ENCODE measurements at regions not wholly inside any gene's neighbourhood (a gene's known extent, or its start where the extent isn't known, plus 50 kb on each side); places are given as distances from the start of the nearest gene placed in this dataset.
A peak's percentile ranks its signal among the peaks of the same experiment; 100 is the strongest.
"Not testable (repeated sequence)": the region's sequence is repeated elsewhere in the genome, so short reads cannot be mapped to it uniquely, and the experiment has no call there.

GRCh38 chr4:108453366-108453765, 167.0 kb upstream of the RPL34 start:
- no peak for DNase-seq

DNA sequence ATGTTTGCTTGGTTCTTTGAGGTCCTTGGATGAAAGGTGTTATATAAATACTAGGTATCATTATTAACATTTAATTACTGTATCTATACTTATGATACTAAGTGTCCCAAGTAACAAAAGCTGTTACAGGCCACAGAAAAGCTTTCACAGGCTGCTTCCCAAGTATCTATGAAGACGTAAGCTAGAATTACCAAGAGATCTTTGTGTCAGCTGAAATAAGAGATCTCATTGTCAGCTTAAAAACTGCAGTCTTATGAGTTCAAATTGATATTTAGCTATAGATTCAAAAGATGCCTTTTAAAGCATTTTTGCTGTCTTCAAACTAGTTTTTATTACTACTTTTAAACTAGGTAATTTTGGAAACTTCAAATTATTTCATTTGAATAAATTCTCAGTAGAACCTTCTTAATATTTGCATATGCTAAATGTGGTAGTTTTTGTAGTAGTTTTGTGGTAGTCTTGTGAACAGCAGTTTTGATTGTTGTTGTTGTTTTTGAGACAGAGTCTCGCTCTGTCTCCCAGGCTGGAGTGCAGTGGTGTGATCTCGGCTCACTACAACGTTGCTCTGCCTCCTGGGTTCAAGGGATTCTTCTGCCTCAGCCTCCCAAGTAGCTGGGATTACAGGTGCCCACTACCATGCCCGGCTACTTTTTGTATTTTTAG, 170.0 kb upstream of the RPL34 start:
- DNase-seq = no peak

GRCh38 chr4:108449129-108449528, 171.2 kb upstream of the RPL34 start:
- DNase-seq = no peak

- DNase-seq = no peak
Measured at GRCh38 chr4:108446556-108446955, 173.8 kb upstream of the RPL34 start.

DNA sequence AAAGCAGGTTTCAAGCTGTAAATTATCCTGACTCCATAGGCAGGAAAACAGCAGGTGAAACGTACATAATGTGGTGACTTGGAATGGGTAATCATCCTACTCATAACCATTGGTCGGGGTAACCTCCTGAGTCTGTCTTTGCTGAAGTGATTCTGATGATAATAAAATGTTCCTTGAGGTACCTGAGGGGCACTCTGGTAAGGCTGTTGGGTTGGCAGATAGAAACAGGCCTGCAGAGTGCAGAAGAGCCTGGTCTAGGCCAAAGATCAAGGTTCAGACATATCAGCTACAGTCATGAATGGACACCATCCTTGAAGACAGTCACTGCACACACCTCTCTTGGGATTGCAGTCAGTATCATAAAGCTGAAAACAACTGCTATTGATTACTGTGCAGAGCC, 174.7 kb upstream of the RPL34 start:
- no peak for DNase-seq

DNA sequence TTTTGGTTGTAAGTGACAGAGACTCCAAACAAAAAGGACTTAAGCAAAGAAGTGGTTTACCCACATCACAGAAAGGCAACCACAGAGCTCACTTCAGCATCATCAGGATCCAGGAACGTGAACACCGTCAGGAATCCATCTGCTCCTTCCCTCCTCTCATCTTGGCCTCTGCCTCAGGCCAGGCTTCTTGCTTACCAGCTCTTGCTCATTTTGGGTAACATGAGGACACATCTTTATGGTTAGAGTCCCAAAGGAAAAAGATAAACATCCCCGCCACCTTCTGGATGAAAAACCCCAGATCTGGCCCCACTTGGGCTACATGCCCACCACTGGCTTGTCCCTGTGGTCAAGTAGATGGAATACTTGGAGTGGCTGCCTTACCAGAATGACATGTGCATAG, 176.8 kb upstream of the RPL34 start:
- no peak for DNase-seq

- DNase-seq = peak; percentile 51
Measured at GRCh38 chr4:108433832-108434231, 186.5 kb upstream of the RPL34 start.

- DNase-seq = not testable (repeated sequence)
Measured at GRCh38 chr4:108433394-108433793, 187.0 kb upstream of the RPL34 start.

- DNase-seq = no peak
Measured at GRCh38 chr4:108432418-108432817, 188.0 kb upstream of the RPL34 start.

DNA sequence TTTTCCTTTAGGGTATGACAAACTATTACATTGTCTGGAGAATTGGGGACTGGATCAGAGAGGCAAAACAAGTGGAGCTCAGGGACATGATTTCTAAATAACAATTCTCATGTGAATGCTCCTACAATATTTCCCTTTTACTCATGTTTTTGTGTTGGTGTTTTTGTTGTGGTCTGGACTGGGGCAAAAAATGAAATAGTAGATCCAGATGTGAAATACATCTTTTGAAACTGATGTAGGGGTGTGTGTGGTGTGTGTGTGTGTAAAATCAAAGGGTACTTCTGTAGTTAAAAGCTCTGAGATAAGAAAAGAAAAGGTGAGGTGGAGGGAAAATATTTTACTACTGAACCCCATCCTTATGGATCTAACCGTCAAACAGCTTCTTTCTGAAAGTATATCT, 188.4 kb upstream of the RPL34 start:
- no peak for DNase-seq

DNA sequence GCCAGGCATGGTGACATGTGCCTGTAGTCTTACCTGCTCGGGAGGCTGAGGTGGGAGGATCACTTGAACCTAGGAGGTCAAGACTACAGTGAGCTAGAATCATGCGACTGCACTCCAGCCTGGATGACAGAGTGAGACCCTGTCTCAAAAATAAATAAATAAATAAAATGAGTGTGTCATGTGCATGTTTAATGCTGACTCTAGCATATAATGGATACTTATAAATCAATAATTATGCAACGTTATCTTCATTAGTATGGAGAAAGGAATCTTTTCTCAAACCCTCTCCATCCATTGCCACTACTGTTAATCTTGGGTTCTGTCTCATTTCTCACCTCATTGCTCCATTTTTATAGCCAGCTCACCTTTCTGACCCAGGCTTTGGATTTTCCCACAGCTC, 189.5 kb upstream of the RPL34 start:
- DNase-seq = no peak

DNA sequence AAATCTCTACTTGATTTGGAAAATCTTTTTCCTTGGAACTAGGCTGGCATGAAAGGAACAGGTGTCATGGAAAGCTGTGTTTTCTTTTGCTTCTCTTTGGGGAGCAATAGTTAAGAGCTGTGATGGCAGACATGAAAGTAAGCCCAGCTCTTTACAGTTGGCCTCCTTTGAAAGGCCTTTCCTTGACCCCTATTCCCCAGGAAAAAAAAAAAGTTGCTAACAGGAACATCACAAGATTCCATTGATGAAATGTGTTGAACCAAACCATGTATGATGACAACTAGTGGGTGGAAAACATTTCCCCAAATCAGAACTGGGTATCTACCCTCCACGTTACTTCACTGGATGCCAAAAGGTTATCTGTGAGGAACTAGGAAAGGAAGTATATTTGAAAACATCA, 190.7 kb upstream of the RPL34 start:
- no peak for DNase-seq

DNA sequence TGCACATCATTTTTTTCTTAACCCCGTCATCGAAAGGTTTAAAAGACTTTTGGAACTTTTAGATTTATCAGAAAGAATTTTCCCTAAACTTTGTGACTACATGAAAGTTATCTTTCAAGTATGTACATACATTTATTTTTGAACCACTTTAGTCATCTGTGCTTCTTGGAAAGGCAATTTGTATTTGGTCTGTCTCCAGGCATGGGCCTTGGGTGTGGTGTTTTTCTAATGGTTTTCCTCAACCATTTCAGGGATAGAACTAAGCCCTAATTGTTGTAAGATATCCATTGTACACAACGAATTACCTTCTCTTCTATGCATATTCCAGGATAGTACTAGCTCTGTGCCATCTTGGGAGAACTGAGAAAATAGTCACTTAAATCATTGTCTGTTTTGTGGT, 191.5 kb upstream of the RPL34 start:
- DNase-seq = no peak

DNA sequence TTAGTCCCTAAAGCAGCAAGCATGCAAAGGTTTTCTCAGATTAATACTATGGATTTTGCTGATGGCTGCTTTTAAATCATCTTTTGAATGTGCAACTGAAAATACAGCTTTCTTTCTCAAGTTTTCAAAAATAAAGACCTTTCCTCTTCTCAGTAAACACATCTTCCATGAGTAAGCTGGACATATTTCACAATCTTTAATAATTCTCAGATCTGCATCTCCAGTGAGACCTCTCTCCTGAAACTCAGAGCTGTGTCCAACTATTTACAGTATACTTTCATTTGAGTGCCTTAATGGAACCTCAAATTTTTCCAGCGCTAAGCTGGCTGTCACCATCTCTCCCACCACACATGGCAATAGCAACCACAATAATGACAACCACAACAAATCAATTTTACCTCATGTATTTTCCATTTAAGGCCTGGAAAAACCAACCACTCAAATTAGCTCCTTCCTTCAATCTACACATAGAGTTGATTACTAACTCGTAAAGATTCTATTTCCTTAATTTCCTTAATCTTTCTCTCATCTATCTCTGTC, 192.4 kb upstream of the RPL34 start:
- no peak for DNase-seq

- DNase-seq = no peak
Measured at GRCh38 chr4:108426493-108426892, 193.9 kb upstream of the RPL34 start.

GRCh38 chr4:108425988-108426387, 194.4 kb upstream of the RPL34 start:
- no peak for DNase-seq

DNA sequence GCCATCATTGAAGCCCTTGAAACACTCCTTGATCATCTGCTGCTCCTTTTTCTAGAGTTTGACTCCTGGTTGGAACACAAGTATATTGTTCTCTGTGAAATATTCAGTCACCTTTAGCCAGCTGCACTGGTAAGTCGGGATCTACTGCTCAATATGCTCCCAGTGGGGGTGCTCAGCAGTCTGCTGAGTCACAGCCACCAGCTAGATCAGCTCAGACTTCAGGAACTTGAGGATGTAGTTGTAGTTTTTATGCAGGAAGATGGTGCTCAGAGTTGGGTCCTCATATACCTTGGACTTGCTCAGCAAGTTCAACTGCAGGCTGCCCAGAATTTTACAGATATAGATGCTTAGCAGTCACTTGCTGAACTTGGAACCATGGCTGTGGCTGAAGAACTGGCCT, 202.5 kb upstream of the RPL34 start:
- no peak for DNase-seq

DNA sequence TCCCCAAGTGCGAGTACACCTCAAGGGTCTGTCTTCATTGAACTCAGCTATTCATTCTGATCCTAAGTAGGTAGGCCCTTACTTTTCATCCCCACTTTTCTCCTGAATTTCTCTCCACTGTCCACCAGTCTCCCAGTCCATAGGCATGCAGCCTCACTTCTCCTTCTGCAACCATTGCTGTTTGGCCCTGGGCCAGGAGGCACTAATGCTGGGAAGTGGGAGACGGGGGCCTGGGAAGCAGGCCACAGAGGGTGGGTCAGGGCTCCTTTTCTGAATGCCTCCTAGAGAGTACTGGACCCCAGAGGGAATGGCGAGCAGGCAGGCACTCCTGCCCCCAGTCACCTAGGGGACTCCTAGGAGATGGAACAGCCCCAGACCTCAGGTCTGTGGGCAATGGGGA, 203.5 kb upstream of the RPL34 start:
- no peak for DNase-seq

DNA sequence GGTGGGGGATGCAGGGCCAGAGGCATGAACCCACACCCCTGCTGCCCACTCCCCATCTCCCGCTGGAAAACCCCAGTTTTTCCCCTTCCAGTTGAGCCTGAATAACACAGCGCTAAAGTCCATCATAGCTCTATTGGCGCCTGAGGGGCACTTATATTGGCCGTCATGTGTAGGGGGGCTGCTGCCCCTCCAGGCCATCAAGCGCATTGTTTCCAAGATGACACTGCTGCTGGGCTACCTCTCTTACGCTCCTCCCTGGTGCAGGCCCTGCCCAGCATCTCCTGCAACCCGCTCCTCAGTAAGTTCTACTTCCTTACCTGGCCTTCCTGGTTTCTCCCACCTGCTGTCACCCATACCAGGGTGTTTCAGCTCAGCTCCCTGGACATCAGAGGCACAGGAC, 205.0 kb upstream of the RPL34 start:
- no peak for DNase-seq

- DNase-seq = no peak
Measured at GRCh38 chr4:108411836-108412235, 208.5 kb upstream of the RPL34 start.

GRCh38 chr4:108409691-108410090, 210.7 kb upstream of the RPL34 start:
- DNase-seq = not testable (repeated sequence)

DNA sequence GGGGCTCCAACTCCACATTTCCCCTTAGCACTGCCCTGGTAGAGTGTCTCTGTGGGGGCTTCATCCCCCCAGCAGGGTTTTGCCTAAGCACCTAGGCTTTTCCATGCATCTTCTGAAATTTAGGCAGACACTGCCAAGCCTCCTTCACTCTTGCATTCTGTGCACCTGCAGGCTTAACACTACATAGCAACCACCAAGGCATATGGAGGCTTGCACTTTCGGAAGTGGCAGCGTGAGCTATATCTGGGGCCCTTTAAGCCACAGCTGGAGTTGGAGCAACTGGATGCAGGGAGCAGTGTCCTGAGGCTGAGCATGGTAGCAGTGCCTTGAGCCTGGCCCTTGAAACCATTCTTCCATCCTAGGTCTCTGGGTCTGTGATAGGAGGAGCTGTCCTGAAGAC, 214.8 kb upstream of the RPL34 start:
- no peak for DNase-seq

DNA sequence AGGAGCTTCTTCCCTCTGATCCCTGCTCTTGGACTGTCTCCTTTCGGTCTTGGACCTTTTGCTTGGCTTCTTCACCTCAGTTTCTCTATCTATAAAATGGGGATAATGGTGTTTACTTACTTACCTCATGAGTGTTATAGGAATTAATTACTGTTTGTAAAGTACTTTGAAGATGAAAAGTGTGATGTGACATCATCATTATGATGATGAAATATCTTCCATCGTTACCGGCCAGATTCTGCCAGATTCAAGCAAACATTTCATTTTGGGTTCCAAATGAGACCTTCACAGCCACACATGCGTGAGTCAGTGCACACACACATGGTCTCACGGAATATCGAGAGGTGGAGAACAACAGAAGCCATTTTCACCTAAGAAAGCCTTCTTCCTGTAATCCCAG, 220.1 kb upstream of the RPL34 start:
- DNase-seq = no peak

DNA sequence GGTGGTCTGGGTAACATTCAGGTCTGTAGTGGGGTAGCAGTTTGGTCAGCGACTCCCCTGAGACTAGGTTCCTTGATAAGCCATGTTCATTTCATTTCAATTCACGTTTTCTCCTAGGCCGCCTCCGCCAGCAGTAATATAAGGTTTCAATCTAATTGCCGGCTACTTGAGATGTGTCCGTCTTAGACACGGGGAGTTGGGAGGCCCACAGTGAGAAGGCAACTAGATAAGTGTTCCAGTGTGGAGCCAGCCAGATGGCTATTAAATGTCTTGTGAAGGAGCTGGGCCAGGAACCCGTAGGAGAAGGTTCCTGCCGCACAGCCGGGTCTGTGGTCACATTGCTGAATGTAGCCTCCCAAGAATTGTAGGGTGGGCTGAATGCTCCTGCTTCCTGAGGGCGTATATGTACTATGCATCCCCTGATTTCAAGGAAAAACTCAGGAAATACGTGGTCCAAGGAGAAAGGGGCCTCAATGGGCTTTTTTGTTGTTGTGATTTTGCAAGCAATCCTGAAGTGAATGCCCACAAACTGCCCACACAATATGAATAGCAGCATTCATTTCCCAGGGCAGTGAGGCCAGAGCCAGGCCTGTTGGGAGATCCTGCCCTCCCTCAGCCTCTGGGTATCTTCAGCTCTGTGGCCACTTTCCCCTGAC, 220.6 kb upstream of the RPL34 start:
- no peak for DNase-seq

DNA sequence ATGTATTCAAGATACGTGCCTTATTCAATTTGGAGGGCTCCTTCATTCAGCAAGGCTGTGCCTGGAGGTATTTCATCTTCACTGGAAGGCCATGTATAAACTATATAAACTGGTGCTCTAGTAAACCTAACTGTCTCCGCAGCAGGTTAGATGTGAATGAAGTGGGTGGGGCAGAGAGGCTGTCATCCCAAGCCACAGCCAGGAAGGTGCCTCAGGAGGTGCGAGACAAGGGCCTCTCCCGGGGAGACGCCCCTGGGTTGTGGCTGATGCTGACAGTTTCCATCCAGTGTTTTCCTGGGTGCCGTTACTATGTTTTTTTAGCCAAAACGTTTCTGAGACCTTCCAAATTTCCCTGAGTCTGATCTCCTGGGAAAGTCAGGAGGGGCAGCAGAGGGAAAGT, 221.5 kb upstream of the RPL34 start:
- DNase-seq = no peak

All from CD4-positive, alpha-beta T cell treated with Interleukin-12 subunit alpha and Interleukin-12 subunit beta, for 1 hour (primary cell).